HG03095 (cell line): ENCODE measurements at regions not wholly inside any gene's neighbourhood (a gene's known extent, or its start where the extent isn't known, plus 50 kb on each side); places are given as distances from the start of the nearest gene placed in this dataset.

Experiments
- ATAC-seq: cut with Tn5 transposase; IDR thresholded peaks from one replicate; pipeline ENCODE4 v1.9.1; 2021; ENCODE audit warnings: moderate library complexity; ENCODE audit not compliant: unreplicated experiment

GRCh38 chr6:80480421-80481157 lies 374.1 kb downstream of the BCKDHB start:
- no peak for ATAC-seq

DNA sequence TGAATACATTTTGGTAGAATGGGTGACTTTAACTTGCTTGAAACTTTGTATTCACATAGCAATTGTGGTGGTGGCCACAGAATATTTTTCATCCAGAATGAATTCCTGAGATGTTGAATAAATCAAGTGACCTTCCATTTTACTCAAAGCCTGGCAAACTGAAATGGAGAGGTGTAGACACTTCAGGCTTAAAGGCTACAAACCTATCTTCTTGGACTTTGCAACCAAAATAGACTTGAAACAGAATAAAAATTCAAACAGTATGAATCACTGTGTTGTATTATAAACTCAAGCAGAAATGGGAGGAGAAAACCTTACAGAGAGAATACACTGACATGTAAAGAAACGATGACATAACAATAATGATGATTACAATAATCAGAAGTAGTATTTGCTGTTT lies 371.6 kb downstream of the BCKDHB start:
- no peak for ATAC-seq

DNA sequence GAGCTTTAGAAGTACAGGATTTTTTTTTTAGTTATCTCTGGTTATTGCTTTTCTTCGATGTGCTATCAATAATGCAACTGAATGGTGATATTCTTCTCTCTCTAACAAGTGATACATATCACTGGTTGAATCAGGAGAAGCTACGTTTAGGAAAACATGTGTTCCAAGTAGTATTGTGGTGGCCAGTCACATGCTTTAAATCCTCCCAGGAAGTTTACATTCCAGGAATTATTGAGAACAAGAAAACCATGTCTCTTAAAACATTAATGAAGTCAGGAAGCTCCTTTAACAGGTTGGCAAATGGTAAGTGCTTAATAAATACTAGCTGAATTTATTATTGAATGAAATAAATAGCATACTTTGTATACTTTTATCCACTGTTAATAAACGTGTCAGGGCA lies 371.1 kb downstream of the BCKDHB start:
- ATAC-seq: no peak

GRCh38 chr6:80472271-80472670 lies 365.8 kb downstream of the BCKDHB start:
- no peak for ATAC-seq

DNA sequence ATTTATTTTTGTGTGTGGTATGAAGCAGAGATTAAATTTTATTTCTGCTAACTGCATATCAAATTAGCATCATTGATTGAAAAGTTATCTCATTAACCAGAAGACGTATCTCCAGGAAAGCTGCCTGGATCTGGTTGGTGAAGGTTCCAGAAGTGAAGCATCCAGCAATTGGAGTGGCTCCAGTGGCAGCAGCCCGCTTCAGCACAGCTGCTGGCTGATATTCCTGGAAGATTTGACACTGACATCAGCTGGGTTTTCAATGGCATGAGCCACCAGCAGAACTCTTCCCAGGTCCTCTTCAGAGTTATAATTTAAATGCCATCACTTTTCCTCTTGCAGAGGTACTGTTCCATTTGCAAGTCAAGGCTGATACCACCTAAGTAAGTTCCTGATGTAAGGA lies 363.5 kb downstream of the BCKDHB start:
- ATAC-seq: no peak

DNA sequence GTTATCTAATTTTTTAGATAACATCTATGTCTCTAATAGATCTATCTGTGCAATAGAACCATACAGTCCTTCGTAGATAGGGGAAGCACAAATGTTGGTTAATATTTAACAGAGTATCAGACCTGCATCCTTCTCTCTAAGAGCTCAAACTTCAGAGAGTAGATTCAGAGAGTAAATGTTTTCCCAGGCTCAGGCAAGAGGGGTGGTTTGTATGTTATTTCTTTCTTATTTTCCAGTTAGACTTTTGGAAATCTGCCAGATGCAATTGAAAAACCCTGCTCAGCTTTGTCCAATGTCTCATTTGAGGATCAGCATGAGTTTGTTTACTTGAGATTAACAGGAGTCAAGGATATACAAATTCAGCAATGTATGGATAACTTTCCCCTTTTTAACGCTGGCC lies 361.9 kb downstream of the BCKDHB start:
- ATAC-seq: no peak

GRCh38 chr6:80467408-80467807 lies 360.9 kb downstream of the BCKDHB start:
- no peak for ATAC-seq

DNA sequence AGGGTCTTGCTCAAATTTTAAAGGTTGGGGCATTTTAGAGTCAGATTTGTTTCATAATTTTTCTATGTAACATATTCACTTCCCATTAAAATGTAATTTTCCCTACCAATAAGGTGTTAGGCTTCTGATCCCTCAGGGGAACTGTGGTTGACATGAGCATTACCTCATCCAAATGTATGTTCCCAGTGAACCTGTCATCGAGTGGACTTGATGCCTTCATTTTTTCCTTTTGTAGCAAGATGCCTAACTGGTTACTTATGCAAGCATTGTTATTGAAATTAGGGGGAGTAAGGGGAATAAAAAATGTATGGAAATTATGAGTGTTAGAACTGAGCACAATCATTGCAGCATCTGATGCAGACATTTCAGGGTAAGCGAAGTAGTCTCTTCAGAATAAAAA lies 360.5 kb downstream of the BCKDHB start:
- ATAC-seq: no peak

GRCh38 chr6:80465513-80465912 lies 359.0 kb downstream of the BCKDHB start:
- ATAC-seq: no peak

DNA sequence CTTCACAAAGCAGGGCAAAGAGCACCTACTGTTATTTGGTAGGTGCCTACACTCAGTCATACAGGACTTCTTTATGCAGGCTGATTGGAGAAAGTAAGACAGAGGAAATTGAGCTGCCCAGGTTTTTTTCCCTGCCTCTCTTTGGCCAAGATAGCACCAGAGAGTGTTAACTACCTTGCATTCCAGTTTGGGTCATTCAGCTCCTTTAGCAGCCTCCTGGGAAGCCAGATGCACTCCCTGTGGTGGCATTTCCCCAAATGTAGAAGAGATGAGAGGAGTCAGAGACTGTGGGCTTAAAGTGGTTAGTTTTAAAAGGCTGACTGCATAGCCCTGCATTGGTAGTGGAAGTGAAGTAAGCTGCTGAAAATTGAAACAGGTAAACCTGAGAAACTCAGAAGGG lies 358.4 kb downstream of the BCKDHB start:
- ATAC-seq: no peak

DNA sequence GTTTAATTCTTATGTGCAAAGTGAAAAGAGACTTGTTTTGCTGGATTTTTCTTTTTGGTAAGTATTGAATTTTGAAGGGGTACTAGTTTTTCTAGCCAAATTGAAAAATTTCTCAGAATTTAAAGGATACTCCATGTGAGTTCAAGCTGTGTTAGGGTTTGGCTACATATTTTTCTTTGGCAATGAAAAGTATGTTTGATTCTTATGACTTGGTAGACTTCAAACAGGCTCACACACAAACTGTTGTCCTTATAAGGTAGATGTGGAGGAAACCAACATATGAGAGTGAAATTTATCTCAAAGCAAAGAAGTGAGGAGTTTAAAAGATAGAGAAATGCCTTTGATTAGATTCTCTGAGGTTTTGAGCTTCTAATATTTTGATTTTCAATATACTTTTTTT lies 356.7 kb downstream of the BCKDHB start:
- no peak for ATAC-seq

DNA sequence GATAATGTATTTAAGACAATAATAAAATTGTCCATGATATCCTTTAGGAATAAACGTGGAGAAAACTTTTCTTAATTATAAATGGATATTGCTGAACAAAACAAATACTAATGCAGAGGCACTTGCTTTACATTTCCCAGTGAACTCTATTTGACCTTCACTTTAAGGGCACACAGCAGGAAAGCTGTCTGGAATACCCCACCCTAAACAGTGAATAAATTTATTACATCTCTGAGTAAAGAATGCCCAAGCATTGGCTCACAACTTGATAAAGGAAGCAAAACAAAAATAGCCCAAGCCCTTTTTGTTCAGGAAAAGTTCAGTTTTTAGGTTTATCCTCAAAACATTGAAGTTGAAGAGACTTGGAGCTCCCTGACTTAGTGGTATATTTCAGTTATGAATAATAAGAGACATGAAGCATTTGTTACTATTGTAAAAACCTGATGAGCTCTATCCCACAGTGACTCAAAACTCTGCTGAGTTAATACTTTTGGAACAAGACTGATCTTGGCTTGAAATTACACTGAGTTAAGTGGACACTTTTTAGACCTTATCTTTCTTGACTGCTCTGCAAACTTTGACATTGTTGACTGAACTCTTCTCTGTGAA lies 353.9 kb downstream of the BCKDHB start:
- no peak for ATAC-seq

DNA sequence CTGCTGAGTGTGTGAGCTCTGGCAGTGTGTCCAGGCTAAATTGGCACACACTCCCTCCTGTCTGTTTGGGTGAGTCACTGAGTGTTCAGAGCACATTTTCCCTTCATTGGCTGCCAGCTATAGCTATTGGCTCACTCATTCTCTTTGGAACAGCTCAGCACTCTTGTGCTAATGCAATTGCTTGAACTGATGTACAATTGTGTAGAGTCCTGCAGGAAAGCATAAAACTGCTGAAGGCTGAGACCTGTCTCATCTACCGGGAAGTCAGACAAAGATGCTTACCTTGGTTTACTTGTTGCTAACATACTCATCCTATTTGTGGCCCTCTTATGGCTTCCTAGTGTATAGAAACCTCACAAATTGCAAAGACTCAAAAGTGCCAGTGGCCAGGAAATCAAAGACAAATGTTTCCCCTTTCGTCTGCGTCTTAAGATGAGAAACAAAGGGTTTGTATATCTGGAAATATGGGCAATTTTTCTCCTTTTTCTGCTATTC lies 351.0 kb downstream of the BCKDHB start:
- no peak for ATAC-seq

- ATAC-seq: no peak
Measured at GRCh38 chr6:80456724-80457438, 350.4 kb downstream of the BCKDHB start.

DNA sequence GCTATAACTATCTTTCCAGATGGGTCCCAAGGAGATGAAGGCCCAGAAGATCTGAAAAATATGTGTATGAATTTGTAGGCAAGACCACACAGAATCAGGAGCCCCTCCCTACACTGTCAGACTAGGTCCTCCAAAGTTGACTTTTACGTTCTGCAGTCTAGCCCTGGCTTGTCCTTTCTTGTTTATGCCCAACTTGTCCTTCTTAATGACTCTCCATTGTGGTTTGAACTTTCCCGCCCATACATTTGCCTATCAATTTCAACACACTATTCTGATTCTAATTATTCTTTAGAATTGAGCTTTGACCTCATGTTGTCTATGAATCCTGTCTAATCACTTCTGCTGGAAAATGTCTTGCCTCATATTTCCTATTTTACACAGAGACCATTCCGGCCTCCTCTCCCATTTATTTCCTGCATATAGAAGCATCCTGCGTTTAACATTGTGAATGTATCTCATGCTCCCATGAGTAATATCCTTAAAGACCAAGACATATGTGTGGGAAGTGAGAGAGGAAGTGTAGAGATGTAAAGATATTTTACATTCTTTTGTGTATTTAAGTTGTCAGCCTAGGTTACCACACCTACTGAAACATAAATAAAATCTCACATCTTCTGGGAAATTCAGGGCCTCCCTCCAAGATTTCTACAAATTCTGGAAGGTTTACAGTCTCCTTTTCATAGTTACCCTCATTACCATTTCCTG lies 348.3 kb downstream of the BCKDHB start:
- ATAC-seq: no peak

GRCh38 chr6:80454197-80454596 lies 347.7 kb downstream of the BCKDHB start:
- ATAC-seq: no peak

DNA sequence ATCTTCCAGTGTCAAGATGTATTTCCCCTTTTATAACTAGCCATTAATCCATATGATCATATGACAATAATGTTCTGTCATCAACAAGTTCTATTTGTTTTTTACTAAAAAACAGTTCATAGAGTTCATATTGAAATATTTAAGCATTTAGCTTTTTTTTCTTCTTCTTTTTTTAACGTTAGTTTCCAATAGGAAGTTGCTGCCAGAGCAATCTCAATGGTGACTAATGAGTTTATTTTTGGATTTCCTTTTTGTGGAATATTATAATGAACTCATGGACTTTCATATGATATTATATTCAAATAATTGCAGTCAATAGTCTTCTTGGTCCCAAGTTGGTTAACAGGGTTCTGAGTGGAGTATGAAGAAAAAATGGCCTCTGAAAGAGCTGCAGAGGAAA lies 343.3 kb downstream of the BCKDHB start:
- no peak for ATAC-seq

GRCh38 chr6:80446454-80447045 lies 340.1 kb downstream of the BCKDHB start:
- ATAC-seq: no peak

DNA sequence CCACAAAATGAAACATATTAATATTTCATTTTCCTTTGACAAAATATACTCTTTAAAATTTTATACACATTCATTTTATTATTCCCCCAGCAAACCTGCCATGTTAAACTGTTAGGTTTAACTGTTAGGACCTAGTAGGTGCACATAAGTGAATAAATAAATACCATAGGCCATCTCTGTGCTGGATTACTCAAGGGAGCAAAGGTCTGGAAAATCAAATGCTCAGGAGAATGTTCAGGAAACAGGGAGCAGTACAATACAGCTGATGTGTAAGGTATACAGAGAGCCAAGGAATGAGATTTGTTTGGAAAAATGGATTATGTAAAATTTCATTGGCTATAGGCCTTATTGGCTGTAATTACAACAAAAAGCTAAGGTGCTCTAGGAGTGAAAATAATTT lies 339.3 kb downstream of the BCKDHB start:
- ATAC-seq: no peak

DNA sequence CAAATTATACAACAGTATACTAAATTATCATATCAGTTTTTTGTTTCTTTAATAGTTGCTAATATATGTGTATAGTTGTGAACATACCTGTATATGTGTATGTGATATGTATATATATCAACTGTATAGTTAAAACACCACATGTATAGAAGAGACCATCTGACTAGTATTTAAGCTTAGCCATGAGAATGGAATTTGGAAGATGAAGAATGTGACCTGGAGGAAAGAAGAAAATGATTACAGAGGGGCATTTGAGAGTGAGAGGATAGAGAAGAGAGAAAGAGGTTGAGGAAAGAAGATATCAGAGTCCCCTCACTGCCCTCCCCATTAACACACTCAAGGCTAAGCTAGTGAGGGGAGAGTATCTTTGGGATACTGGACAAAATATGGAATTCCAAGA lies 335.9 kb downstream of the BCKDHB start:
- ATAC-seq: no peak

DNA sequence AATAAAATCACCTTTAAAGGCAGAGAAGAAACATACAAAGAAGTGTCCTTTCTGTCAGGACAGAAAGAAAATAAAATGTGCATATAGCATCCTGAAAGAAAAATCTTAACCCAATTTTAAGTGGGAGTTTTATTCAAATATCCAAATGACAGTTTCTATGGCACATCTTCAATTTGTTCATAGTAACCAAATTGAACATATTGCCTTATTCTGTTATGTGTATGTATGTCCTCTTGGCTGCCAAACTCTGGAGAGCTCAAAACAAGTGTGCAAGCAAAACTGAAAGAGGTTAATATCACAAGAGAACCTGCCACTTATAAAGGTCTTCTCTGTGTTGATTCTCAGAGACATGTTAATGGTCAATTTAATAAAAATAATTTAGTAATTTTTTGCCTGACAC lies 334.7 kb downstream of the BCKDHB start:
- ATAC-seq: no peak
